ENCODE measurements at regions not wholly inside any gene's neighbourhood (a gene's known extent, or its start where the extent isn't known, plus 50 kb on each side); places are given as distances from the start of the nearest gene placed in this dataset.

DNA sequence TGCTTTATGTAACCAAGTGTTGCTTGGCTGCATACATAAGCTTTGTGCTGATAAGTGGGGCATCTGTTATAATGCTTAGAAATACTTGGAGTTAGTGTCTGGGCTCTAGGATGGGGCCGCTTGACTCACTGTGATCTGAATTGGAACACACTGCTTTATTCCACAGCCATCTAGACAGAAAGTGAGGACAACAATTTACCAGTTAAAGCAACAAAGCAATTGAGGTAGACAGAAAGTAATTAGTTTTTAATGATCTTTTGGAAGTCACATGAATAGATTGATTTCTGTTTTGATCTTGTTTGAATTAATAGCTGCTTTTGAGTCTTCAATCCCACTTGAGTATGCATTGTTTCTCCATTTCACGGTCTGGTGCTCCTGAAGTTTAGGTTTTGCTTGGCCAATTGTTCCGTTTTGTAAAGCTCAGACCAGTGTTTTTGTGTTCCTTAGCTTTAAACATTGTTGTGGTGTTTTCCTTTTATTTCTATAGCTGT is 157.5 kb downstream of the TRMT11 start:
- H3K36me3 Mint-ChIP-seq (ENCODE audit: unreplicated experiment) = no peaks in the 10 kb centered on the region
- no peak for DNase-seq
- peaks cover 3% of the 10 kb centered on the region for H3K4me1 Mint-ChIP-seq (ENCODE audit: low read depth, unreplicated experiment)
- H3K4me3 Mint-ChIP-seq (ENCODE audit: unreplicated experiment) = no peak overlapping the region
- H3K27ac Mint-ChIP-seq (ENCODE audit: unreplicated experiment) = no peak overlapping the region
- TF ChIP-seq, protein P1, sequence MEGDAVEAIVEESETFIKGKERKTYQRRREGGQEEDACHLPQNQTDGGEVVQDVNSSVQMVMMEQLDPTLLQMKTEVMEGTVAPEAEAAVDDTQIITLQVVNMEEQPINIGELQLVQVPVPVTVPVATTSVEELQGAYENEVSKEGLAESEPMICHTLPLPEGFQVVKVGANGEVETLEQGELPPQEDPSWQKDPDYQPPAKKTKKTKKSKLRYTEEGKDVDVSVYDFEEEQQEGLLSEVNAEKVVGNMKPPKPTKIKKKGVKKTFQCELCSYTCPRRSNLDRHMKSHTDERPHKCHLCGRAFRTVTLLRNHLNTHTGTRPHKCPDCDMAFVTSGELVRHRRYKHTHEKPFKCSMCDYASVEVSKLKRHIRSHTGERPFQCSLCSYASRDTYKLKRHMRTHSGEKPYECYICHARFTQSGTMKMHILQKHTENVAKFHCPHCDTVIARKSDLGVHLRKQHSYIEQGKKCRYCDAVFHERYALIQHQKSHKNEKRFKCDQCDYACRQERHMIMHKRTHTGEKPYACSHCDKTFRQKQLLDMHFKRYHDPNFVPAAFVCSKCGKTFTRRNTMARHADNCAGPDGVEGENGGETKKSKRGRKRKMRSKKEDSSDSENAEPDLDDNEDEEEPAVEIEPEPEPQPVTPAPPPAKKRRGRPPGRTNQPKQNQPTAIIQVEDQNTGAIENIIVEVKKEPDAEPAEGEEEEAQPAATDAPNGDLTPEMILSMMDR (IDR thresholded peaks at IDR 0.05; ENCODE audit: partially characterized antibody, unreplicated experiment) = no peak
- H3K27me3 Mint-ChIP-seq (ENCODE audit: unreplicated experiment) = no peaks in the 10 kb centered on the region
- peaks cover 2% of the 10 kb centered on the region for H3K9me3 Mint-ChIP-seq (ENCODE audit: unreplicated experiment)

DNA sequence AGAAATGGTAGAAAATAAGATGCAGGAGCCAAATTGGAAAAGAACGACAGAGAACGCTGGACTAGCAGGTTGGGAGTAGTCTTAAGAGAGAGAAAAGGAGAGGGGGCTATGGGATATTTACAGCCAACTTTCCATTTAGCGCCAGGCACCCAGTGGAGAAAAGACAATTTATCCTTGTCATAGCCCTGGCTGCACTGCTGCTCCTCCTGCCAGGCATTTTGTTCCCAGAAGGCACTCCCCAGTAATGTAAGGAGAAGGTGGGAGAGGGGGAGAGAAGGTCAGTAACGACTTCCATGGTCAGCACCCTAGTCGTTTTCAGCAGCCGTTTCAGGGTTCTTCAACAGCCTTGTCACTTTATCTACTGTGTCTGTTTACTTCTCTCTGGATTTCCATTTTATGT is 159.0 kb downstream of the TRMT11 start:
- Mint-ChIP-seq H3K4me1 (ENCODE audit: low read depth, unreplicated experiment) (peaks cover 3% of the 10 kb centered on the region), H3K27ac (ENCODE audit: unreplicated experiment) (no peak overlapping the region), H3K27me3 (ENCODE audit: unreplicated experiment) (no peaks in the 10 kb centered on the region), H3K36me3 (ENCODE audit: unreplicated experiment) (no peaks in the 10 kb centered on the region), H3K4me3 (ENCODE audit: unreplicated experiment) (no peak overlapping the region), H3K9me3 (ENCODE audit: unreplicated experiment) (peaks cover 2% of the 10 kb centered on the region)
- DNase-seq = no peak
- TF ChIP-seq, protein P1 (IDR thresholded peaks at IDR 0.05; ENCODE audit: partially characterized antibody, unreplicated experiment) = no peak

DNA sequence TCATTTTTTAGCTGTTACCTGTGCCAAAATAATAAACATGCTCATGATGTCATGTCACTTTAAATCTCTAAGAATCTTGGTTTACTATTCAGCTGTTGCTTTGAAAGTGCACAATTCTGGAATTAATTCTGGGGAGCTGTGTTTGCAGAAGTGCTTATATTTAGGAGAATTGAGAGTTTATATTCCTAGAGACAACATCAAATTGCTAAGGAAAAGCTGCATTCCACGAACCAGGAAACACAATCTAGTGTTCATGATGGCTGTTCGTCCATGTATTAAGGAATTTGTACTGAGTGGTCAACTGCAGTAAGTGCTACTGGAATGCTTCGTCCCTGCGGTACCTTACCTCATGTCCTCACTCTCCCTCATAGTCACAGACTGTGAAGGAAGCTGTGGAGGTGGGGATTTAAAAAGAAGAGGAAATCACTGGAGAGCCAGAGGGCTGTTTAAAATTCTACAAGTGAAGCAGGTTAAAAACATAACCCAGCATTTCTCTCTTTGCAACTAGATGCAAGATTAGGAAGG is 161.0 kb downstream of the TRMT11 start:
- DNase-seq = no peak
- TF ChIP-seq, protein P1 (IDR thresholded peaks at IDR 0.05; ENCODE audit: partially characterized antibody, unreplicated experiment) = no peak
- no peak overlapping the region for H3K4me3 Mint-ChIP-seq (ENCODE audit: unreplicated experiment)
- peaks cover 2% of the 10 kb centered on the region for H3K9me3 Mint-ChIP-seq (ENCODE audit: unreplicated experiment)
- H3K36me3 Mint-ChIP-seq (ENCODE audit: unreplicated experiment) = no peaks in the 10 kb centered on the region
- no peak overlapping the region for H3K27ac Mint-ChIP-seq (ENCODE audit: unreplicated experiment)
- H3K4me1 Mint-ChIP-seq (ENCODE audit: low read depth, unreplicated experiment) = peaks cover 3% of the 10 kb centered on the region
- H3K27me3 Mint-ChIP-seq (ENCODE audit: unreplicated experiment) = no peaks in the 10 kb centered on the region

DNA sequence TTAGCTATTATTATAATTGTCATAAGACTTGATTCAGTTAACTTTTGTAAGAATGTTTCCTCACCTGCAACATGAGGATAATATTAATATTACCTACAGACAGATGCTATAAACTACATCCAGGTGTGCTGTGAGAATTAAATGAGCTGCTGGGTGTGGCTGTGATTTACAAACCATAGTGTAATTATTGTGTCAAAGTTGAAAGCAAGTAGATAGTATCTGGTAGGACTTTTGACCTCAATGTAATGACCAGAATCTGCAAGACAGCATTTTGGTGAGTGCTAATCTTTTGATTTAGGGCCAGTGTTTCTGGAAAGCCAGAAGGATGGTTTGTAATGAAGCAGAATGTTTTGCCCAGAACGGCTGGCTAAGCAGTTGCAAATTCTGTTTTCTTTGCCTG is 162.5 kb downstream of the TRMT11 start:
- Mint-ChIP-seq H3K36me3 (ENCODE audit: unreplicated experiment) (no peaks in the 10 kb centered on the region), H3K4me3 (ENCODE audit: unreplicated experiment) (no peak overlapping the region), H3K27ac (ENCODE audit: unreplicated experiment) (no peak overlapping the region), H3K9me3 (ENCODE audit: unreplicated experiment) (peaks cover 2% of the 10 kb centered on the region), H3K27me3 (ENCODE audit: unreplicated experiment) (no peaks in the 10 kb centered on the region), H3K4me1 (ENCODE audit: low read depth, unreplicated experiment) (peaks cover 3% of the 10 kb centered on the region)
- TF ChIP-seq, protein P1 (IDR thresholded peaks at IDR 0.05; ENCODE audit: partially characterized antibody, unreplicated experiment) = no peak
- no peak for DNase-seq

DNA sequence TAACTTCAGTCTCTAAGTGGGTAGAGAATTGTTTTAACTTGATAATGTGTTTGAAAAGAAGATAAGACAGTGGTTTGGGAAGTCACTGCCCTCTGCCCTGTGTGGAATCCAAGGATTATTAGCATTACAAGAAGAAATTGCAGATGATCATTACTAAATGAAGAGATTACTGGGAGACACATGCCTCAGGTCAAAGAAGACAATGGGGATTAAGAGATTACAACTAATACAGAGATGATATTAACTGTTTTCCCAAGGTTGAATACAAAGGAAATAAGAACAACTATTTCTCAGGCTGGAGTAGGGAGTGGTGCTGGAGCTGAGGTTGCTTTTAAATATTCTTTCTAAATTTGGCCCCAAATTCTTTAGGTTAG is 166.0 kb downstream of the TRMT11 start:
- Mint-ChIP-seq H3K27me3 (ENCODE audit: unreplicated experiment) (no peaks in the 10 kb centered on the region), H3K4me1 (ENCODE audit: low read depth, unreplicated experiment) (no peaks in the 10 kb centered on the region), H3K4me3 (ENCODE audit: unreplicated experiment) (no peak overlapping the region), H3K9me3 (ENCODE audit: unreplicated experiment) (no peaks in the 10 kb centered on the region), H3K27ac (ENCODE audit: unreplicated experiment) (no peak overlapping the region), H3K36me3 (ENCODE audit: unreplicated experiment) (no peaks in the 10 kb centered on the region)
- DNase-seq = no peak
- TF ChIP-seq, protein P1 (IDR thresholded peaks at IDR 0.05; ENCODE audit: partially characterized antibody, unreplicated experiment) = no peak
